HTR-8/SVneo (cell line): ENCODE measurements at regions not wholly inside any gene's neighbourhood (a gene's known extent, or its start where the extent isn't known, plus 50 kb on each side); places are given as distances from the start of the nearest gene placed in this dataset.

Experiments used
- DNase-seq: peaks from one replicate; pipeline ENCODE4 v3.0.0; 2011; ENCODE audit warnings: low spot score, mixed read lengths; ENCODE audit not compliant: insufficient read length
- FAIRE-seq: peaks from 2 replicates; lab custom pipeline; 2011; peaks lifted over from hg19 to GRCh38; lab: Jason Lieb, UNC

GRCh38 chr7:106606120-106606519, 54.8 kb downstream of the CCDC71L start:
- no peak for DNase-seq
- FAIRE-seq = no peak

- FAIRE-seq (no peak), DNase-seq (no peak)
Measured at GRCh38 chr7:106604971-106605370, 56.0 kb downstream of the CCDC71L start.

GRCh38 chr7:106604303-106604924, 56.5 kb downstream of the CCDC71L start:
- DNase-seq = no peak
- FAIRE-seq = no peak

- FAIRE-seq (no peak), DNase-seq (no peak)
Measured at GRCh38 chr7:106603346-106603745, 57.6 kb downstream of the CCDC71L start.

- DNase-seq = no peak
Measured at GRCh38 chr7:106602062-106602461, 58.9 kb downstream of the CCDC71L start.

GRCh38 chr7:106600569-106601373, 60.2 kb downstream of the CCDC71L start:
- DNase-seq = no peak
- FAIRE-seq = no peak

More at GRCh38 chr7:106602062-106602461, 58.9 kb downstream of the CCDC71L start:
- FAIRE-seq = no peak

- DNase-seq = no peak
Measured at GRCh38 chr7:106599343-106599698, 61.6 kb downstream of the CCDC71L start.

GRCh38 chr7:106598663-106599342, 62.2 kb downstream of the CCDC71L start:
- FAIRE-seq = no peak
- peak; percentile 26 for DNase-seq

More at GRCh38 chr7:106599343-106599698, 61.6 kb downstream of the CCDC71L start:
- FAIRE-seq = no peak

GRCh38 chr7:106597751-106598546, 63.0 kb downstream of the CCDC71L start:
- no peak for DNase-seq
- FAIRE-seq = no peak

GRCh38 chr7:106597014-106597413, 63.9 kb downstream of the CCDC71L start:
- FAIRE-seq = no peak

GRCh38 chr7:106595922-106596321, 65.0 kb downstream of the CCDC71L start:
- no peak for DNase-seq
- no peak for FAIRE-seq

More at GRCh38 chr7:106597014-106597413, 63.9 kb downstream of the CCDC71L start:
- DNase-seq = no peak

GRCh38 chr7:106593028-106593417, 67.9 kb downstream of the CCDC71L start:
- DNase-seq (no peak), FAIRE-seq (no peak)

- DNase-seq (no peak), FAIRE-seq (no peak)
Measured at GRCh38 chr7:106592282-106593027, 68.5 kb downstream of the CCDC71L start.

- no peak for FAIRE-seq
- no peak for DNase-seq
Measured at GRCh38 chr7:106591146-106591545, 69.8 kb downstream of the CCDC71L start.

GRCh38 chr7:106590209-106590816, 70.6 kb downstream of the CCDC71L start:
- no peak for DNase-seq
- FAIRE-seq = no peak

GRCh38 chr7:106589198-106589879, 71.6 kb downstream of the CCDC71L start:
- FAIRE-seq (no peak), DNase-seq (no peak)

GRCh38 chr7:106588422-106589197, 72.3 kb downstream of the CCDC71L start:
- FAIRE-seq (no peak), DNase-seq (no peak)
